ENCODE measurements at regions not wholly inside any gene's neighbourhood (a gene's known extent, or its start where the extent isn't known, plus 50 kb on each side); places are given as distances from the start of the nearest gene placed in this dataset.
"Not testable (repeated sequence)": the region's sequence is repeated elsewhere in the genome, so short reads cannot be mapped to it uniquely, and the experiment has no call there.

GRCh38 chr12:67546746-67547145, 101.8 kb upstream of the DYRK2 start:
- H3K27ac ChIP-seq (ENCODE audit: low read depth, low read length, poor library complexity, severe bottlenecking) = no peak overlapping the region
- H3K27me3 ChIP-seq (replicated peaks; ENCODE audit: insufficient read depth, low read depth, low read length, poor library complexity) = no peaks in the 10 kb centered on the region
- no peaks in the 10 kb centered on the region for H3K36me3 ChIP-seq (ENCODE audit: insufficient read depth, low read length, poor library complexity, severe bottlenecking)
- no peak overlapping the region for H3K4me3 ChIP-seq (ENCODE audit: low read depth, low read length, poor library complexity, severe bottlenecking)
- TF ChIP-seq EZH2 (IDR thresholded peaks at IDR 0.05; ENCODE audit: borderline replicate concordance, low read depth, low read length, poor library complexity, severe bottlenecking) (no peak), CTCF (conservative IDR thresholded peaks at IDR 0.05; ENCODE audit: low read depth, low read length) (no peak)
- no peaks in the 10 kb centered on the region for H3K9me3 ChIP-seq (ENCODE audit: low read depth, low read length, poor library complexity, severe bottlenecking)
- BruUV-seq (replicated peaks) = no TSS peak
- H3K4me1 ChIP-seq (ENCODE audit: insufficient read depth, low read length, poor library complexity, severe bottlenecking) = no peaks in the 10 kb centered on the region
- CTCF ChIA-PET = no interaction called here
- intact Hi-C loops (cut with micrococcal nuclease; ENCODE audit: unreplicated experiment) = no loop called here
- POLR2A ChIA-PET (ENCODE audit: low non-redundant PET) = no interaction called here
- no peak for DNase-seq (ENCODE audit: low spot score)

- BruUV-seq (replicated peaks); H3K4me3 ChIP-seq (ENCODE audit: low read depth, low read length, poor library complexity, severe bottlenecking); H3K27me3 ChIP-seq (replicated peaks; ENCODE audit: insufficient read depth, low read depth, low read length, poor library complexity); H3K4me1 ChIP-seq (ENCODE audit: insufficient read depth, low read length, poor library complexity, severe bottlenecking); DNase-seq (ENCODE audit: low spot score); H3K36me3 ChIP-seq (ENCODE audit: insufficient read depth, low read length, poor library complexity, severe bottlenecking); POLR2A ChIA-PET (ENCODE audit: low non-redundant PET); H3K27ac ChIP-seq (ENCODE audit: low read depth, low read length, poor library complexity, severe bottlenecking); H3K9me3 ChIP-seq (ENCODE audit: low read depth, low read length, poor library complexity, severe bottlenecking); intact Hi-C loops (cut with micrococcal nuclease; ENCODE audit: unreplicated experiment); CTCF ChIA-PET: not testable (repeated sequence)
Measured at GRCh38 chr12:67555075-67555717, 93.3 kb upstream of the DYRK2 start.

- Histone ChIP-seq H3K36me3 (ENCODE audit: insufficient read depth, low read length, poor library complexity, severe bottlenecking) (no peaks in the 10 kb centered on the region), H3K27ac (ENCODE audit: low read depth, low read length, poor library complexity, severe bottlenecking) (no peak overlapping the region), H3K4me1 (ENCODE audit: insufficient read depth, low read length, poor library complexity, severe bottlenecking) (no peaks in the 10 kb centered on the region), H3K27me3 (replicated peaks; ENCODE audit: insufficient read depth, low read depth, low read length, poor library complexity) (no peaks in the 10 kb centered on the region), H3K9me3 (ENCODE audit: low read depth, low read length, poor library complexity, severe bottlenecking) (peaks cover 7% of the 10 kb centered on the region), H3K4me3 (ENCODE audit: low read depth, low read length, poor library complexity, severe bottlenecking) (no peak overlapping the region)
- TF ChIP-seq CTCF (conservative IDR thresholded peaks at IDR 0.05; ENCODE audit: low read depth, low read length) (no peak), EZH2 (IDR thresholded peaks at IDR 0.05; ENCODE audit: borderline replicate concordance, low read depth, low read length, poor library complexity, severe bottlenecking) (no peak)
- intact Hi-C loops (cut with micrococcal nuclease; ENCODE audit: unreplicated experiment) = no loop called here
- no peak for DNase-seq (ENCODE audit: low spot score)
- no TSS peak for BruUV-seq (replicated peaks)
- ChIA-PET CTCF (no interaction called here), POLR2A (ENCODE audit: low non-redundant PET) (no interaction called here)
Measured at GRCh38 chr12:67558775-67559174, 89.8 kb upstream of the DYRK2 start.

- DNase-seq (ENCODE audit: low spot score) = no peak
- no peaks in the 10 kb centered on the region for H3K27me3 ChIP-seq (replicated peaks; ENCODE audit: insufficient read depth, low read depth, low read length, poor library complexity)
- intact Hi-C loops (cut with micrococcal nuclease; ENCODE audit: unreplicated experiment) = loop anchor here (10.0 kb wide), 1 partner anchor 585 kb away; no protein-coding TSS in a partner anchor
- no peak overlapping the region for H3K4me3 ChIP-seq (ENCODE audit: low read depth, low read length, poor library complexity, severe bottlenecking)
- H3K36me3 ChIP-seq (ENCODE audit: insufficient read depth, low read length, poor library complexity, severe bottlenecking) = no peaks in the 10 kb centered on the region
- ChIA-PET CTCF (no interaction called here), POLR2A (ENCODE audit: low non-redundant PET) (no interaction called here)
- H3K4me1 ChIP-seq (ENCODE audit: insufficient read depth, low read length, poor library complexity, severe bottlenecking) = no peaks in the 10 kb centered on the region
- H3K27ac ChIP-seq (ENCODE audit: low read depth, low read length, poor library complexity, severe bottlenecking) = no peak overlapping the region
- no TSS peak for BruUV-seq (replicated peaks)
- TF ChIP-seq CTCF (conservative IDR thresholded peaks at IDR 0.05; ENCODE audit: low read depth, low read length) (no peak), EZH2 (IDR thresholded peaks at IDR 0.05; ENCODE audit: borderline replicate concordance, low read depth, low read length, poor library complexity, severe bottlenecking) (no peak)
- H3K9me3 ChIP-seq (ENCODE audit: low read depth, low read length, poor library complexity, severe bottlenecking) = peaks cover 7% of the 10 kb centered on the region
Measured at GRCh38 chr12:67559751-67560150, 88.8 kb upstream of the DYRK2 start.

Measured in A673 (cell line).